HL-60/S4 (cell line): ENCODE measurements at regions not wholly inside any gene's neighbourhood (a gene's known extent, or its start where the extent isn't known, plus 50 kb on each side); places are given as distances from the start of the nearest gene placed in this dataset.
"Not testable (repeated sequence)": the region's sequence is repeated elsewhere in the genome, so short reads cannot be mapped to it uniquely, and the experiment has no call there.

Experiments used
- in situ Hi-C: fragments of 300-500 bp; cut with MboI; formaldehyde crosslinking; loops from 2 replicates; pipeline ENCODE4 v1.14.3; 2022; ENCODE audit warnings: low sequenced_read_pairs

DNA sequence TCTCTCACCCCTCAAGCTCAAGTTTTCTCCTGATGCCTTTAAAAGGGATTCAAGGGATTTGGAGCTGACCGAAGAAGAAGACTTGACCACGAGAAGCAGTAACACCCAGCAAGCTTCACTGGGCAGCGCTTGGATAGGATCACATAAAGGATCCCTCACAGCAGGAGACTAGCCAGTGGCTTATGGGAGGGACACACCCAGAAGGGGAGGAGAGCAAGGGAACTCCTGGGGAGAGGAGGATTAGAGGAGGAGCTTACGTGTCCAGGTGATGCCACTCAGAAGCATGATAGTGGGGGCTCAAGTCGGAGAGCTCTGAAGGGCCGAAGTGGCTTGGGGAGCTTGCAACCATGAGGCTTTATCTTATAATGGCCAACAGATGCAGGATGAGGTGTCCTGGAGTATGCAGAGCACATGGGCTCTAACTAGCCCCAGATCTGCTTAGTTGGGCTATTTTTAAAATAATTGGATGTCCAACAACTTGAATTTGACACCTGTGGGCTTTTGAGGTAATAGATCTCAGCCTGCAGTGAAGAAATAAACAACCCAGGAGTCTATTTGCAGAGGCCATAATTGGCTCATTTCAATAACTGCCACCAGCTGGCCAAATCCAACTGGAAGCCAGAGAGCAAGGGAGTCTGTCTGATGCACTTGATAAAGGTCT, 137.9 kb upstream of the EXOC2 start:
- in situ Hi-C loops, result no loop called here

DNA sequence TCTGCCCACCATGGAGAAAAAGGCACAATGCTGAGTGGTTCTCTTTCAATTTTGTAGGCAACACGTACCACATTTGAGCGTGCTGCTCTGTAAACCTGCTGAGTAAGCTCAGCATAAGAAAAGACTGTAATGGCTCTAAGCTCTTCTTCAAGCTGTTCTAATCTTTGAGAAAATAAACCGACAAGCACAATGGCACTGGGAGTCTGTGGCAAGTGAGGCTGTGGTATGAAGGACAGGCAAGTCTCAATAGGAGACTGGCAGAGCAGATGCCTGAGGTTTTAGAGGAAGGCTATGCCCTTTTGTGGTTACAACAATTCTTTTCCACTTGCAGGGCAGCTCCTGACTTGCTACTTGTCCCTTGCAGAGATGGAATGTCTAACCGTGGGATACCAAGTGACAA, 136.7 kb upstream of the EXOC2 start:
- in situ Hi-C loops, result no loop called here

DNA sequence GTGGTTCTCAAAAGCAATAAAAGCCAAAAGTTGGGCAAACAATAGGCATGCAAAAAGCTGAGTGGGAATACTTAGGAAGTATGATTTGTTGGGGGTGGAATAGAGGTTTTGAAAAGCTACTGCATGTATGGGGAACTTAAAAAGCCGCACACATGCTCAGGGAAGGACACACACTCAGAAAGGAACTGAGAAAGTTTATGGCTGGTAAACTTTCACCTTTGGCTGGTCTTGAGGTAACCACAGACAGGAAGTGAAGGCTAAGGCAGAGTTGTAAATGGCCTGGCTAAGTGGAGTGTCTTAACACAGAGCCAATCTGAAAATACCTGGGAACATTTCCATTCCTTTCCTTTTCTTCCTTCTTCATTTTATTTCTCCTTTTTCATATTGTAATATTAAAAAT, 134.5 kb upstream of the EXOC2 start:
- in situ Hi-C loops, result no loop called here

DNA sequence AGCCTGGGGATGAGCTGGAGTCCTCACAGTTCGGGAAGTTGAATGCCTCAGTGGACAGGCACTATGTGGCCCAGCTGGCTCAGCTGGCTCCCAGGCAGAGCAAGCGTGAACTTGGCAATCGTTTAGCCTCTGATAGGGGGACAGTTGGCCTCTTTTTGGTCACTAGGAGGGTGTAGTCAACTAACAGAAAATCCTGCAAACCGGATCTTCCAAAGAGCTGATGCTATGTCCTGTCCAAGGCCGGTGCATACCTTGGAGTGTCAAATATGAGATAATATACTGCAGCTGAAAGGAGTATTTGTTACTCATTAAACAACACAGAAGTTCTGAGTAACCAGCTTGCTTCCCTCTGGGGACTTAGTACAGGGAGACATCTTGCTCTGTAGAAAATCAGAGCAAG, 126.2 kb upstream of the EXOC2 start:
- in situ Hi-C loops, result no loop called here

DNA sequence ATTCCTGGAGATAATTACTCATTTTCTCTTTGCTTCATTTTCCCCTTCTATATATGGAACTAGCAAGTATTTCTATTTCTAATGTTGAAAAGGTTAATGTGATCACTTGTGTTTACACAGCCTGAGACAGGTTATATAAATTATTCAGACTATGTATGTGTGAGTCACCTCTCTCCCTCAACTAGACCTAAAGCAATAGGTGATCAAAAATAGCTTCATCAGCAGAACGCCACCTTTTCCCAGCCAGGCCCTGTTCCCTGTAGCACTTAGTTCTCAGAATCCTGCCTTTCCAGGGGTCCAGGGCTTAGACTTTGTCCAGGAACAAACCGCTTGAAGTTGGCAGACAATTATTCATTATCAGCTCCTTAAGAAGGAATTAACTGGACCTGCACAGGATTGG, 125.3 kb upstream of the EXOC2 start:
- in situ Hi-C loops, result no loop called here

DNA sequence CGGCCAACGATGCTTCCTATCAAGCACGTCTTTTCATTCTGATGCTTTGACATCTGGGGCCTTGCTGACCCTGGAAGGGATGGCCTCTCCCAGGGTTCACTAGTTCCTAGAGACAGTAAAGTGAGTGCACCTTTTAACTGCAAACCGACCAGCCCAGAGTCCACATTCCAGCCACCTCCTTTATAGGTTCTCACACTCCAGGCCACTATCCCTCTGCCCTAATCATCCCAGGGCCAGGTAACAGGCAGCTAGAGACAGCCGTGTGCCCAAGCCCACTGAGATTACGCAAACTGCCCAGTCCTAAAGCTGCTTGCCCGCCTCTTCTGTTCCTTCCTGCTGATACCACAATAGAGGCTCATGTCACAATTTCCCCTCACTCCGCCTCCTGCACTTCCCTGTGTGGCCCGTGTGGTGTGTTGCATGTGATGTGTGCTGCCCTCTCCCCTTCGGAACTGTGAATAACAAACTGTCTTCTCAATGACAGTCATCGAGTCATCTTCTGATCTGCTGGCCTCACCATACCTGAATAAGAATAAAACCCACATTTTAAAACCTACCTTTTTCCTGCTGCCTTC, 123.7 kb upstream of the EXOC2 start:
- in situ Hi-C loops, result no loop called here

DNA sequence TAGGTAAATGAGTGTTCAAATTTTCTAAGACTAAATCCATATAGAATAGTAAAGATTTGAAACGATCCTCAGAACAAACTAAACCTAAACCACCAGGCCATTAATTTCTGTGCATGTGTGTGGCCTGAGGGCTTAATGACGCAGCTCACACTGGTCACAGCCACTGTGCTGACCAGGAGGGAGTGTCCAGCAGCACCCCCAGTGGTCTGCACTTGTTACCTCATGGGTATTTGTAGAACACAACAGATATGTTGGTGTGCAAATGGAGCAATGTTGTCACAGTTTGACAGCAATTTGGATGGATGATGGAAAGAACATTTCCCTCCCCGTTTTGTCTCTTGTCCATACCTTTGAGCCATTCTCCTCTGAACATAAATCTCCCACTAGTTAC, 122.4 kb upstream of the EXOC2 start:
- in situ Hi-C loops, result no loop called here

DNA sequence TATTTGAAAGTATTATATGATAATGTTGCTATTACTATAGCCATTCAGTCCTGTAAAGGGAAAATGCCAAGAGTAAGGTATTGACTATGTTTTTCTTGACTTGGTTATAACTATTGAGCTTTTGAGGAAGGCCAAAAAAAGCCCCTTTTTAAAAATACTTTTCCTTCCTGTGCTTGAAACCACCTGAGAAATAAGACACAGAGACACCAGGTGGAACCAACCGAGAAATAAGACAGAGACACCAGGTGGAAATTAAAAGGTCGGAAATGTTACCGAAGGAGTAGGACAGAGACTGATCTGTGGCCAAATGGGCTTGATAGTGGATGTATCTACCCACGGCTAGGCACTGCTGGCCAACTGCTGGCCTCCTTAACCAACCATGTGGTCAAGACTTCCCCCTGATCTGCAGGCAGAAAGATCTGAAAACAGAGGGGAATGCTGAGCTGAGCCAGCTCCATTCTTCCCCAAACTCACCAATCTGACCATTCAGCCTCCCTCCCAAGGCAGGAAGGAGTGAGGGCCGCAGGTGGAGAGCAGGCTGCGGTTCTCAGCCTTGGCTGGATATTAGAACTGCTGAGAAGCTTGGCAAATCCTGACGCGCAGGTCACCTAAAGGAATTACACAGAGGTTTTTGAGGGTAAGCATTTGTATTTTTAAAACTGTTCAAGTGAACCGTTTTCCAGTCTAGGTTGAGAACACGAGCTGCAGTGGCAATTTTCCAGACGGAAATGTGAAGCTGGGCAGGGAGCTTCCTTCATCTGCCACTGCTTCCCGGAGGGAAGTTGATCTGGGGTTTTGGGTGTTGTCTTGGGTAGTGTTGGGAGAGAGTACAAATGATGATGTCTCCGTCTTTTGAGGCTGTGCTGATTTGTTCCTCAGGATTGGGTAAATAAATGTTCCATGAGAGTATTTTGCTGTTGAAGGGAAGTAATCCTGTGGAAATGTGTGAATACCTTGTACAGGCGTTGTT, 121.7 kb upstream of the EXOC2 start:
- in situ Hi-C loops, result no loop called here

DNA sequence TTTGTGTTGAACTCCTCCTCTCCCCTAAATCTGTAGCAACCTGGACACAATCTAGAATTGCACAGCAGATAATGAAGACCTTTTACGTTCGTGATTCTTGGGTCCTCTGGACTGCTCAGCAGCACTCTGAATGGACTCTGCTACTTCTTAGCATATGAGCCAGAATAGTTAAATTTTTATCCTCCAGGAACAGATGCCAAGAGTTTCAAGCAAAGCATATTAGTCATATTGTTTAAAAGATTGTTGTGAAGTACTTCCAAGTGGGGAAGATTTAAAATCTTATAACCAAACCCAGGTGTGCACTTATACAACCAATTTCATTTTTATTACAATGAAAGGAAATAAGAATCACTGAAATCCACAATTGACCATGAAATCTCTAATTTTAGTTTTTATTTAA, 118.9 kb upstream of the EXOC2 start:
- in situ Hi-C loops, result no loop called here

DNA sequence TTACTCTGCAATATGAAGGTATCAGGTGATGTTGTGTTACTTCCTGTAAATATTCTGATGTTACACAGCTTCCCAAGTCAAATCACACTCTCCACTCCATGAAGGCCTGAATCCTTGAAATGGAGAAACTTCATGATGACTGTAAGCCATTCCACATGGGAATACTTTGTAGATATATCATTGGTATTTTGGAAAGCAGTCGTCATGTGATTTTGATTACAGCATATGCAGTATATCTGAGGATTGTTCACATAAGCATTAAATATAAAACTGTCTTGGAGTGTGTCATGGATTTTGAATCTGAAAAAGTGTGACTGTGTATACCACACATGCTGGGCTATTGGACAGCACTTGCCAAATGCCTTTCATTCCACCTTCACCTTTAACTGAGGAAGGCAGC, 118.3 kb upstream of the EXOC2 start:
- in situ Hi-C loops, result no loop called here

DNA sequence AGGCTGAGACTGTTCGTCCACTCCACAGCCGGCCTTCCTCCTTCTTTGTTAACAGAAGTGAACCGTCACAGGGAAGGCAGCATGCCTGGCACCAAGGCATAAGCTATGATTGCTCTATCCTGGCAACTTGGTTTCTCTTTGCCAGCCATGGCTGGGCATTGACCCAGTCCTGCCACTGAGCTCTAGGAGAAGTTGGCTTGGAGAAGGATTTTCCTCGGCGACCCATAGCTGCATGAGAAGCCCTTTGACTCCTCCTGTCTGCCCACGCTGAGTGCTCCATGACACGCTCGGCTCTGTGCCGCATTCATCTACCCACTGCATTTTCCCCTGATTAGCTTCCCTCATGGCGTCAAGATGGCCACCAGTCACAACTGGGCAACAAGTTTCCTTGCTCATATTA, 111.8 kb upstream of the EXOC2 start:
- in situ Hi-C loops, result no loop called here

DNA sequence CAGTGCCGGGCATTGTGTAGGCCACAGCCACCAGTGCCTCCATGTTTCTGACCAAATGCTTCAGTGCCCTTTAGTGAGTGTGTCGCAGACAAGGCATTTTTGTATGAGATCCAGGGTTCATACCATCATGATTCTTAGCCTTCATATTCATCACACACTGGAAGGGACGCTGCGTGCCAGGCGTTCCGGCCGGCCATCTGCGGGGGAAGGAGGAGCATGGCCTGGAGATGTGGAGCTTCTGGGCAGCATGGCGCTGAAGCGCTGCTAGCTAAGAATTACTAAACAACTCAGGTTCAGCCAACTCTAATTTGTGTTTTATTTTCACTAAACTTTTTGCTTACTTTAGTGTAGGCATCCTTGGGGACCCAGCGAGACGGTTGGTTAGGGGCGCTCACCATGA, 111.4 kb upstream of the EXOC2 start:
- in situ Hi-C loops, result no loop called here

DNA sequence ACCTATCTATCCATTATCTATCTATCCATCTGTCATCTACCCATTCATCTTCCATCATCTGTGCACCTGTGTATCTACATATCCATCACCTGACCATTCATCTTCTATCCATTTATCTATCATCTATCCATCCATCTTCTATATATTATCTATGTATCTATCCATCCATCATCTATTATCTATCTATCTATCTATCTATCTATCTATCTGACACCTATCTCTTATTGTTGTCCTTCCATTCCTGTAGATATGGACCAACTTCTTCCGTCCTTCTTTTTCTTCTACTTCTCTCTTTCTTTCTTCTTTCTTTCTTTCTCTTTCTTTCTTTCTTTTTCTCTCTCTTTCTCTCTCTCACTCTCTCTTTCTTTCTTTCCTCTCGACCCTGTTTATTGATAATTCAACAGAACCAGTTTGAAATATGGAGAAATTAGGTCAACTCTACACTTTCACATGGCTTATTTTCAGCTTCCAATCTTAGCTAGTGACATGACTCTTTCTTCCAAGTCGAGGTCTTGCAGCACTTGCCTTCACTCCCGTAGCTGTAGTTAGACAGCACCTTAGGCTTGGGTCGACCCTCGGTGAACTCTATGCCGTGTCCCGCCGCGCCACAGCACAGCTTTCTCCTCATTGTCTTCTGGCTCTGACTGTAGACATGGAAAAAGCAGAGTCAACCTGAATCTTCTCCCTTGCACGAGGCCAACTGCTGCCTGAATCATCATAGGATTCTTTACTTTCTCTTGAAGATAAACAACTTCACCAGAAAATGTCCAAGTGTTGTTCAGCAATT, 110.4 kb upstream of the EXOC2 start:
- in situ Hi-C loops, result no loop called here

DNA sequence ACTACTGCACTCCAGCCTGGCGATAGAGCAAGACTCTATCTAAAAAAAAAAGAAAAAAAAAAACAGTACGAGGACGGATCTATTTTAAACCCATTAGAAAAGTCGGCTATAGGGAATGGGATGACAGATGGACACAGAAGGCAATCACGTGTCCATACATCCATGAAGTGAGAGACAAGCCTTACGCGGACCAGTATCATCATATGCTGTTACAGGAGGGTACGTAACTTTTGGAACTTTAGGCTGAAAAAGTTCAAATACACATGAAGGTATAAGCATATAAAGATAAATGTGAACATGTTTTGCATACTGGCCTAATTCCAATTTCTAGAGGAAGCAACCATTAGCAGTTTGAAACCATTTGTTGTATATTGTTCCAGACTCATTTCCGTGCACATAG, 109.8 kb upstream of the EXOC2 start:
- in situ Hi-C loops, result no loop called here

DNA sequence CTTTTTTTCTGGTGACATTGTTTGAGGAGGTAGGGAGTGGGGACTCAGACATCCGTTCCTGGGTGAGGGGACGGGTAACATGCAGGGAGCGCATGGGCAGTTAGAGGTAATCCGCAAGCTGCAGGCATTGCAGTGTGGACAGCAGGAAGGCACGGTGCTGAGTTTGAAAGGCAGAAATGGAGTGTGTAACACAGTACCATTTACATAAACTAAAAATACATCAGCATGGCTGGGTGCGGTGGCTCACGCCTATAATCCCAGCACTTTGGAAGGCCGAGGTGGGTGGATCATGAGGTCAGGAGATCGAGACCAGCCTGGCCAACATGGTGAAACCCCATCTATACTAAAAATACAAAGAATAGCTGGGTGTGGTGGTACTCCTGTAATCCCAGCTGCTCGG, 109.3 kb upstream of the EXOC2 start:
- in situ Hi-C loops, result not testable (repeated sequence)

DNA sequence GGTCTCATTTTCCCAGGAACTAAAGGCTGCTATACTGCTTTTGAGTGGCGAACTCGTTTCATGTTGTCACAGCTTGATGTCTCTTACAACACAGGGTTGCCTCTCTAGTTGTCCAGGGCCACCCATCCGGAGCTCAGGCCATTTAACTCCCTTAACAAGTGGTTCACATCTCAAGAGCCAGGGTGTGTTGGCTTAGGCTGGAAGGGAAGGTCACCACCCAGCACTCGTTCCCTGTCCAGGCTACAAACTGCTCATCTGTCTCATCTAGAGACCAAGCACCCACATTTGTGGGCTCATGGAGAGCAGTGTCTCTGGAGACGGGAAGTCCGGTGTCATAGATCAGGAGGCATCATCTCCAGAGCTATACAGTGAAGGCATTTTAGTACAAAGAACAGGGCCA, 106.8 kb upstream of the EXOC2 start:
- in situ Hi-C loops, result loop anchor here (25.0 kb wide), 2 partner anchors 212 to 613 kb away; no protein-coding TSS in a partner anchor

DNA sequence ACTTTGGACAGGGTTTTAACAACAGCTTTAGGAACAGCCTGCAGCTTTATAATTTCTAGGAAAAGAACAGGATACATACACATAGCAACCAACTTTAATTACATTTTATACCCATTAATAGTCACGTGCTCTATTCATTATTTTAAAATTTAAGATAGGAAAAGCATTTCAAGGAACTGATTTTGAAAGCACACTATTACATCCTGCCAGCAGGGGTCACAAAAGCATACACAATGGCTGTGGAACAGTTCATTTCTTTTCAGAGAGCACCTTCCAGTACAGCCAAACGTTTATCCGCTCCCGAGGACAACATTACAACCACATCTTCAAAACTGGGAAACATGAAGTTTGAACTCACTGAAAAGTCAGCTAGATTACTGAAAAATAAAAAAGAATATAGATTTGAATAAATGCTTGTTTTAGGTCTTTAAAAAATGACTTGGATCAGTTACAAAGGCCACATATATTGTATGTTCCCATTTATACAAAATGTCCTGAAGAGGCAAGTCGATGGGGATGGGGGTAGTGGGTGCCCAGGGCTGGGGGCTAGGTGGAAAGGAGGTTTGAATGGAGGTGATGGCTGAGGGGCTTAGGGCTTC, 104.6 kb upstream of the EXOC2 start:
- in situ Hi-C loops, result loop anchor here (25.0 kb wide), 2 partner anchors 210 to 615 kb away; no protein-coding TSS in a partner anchor

DNA sequence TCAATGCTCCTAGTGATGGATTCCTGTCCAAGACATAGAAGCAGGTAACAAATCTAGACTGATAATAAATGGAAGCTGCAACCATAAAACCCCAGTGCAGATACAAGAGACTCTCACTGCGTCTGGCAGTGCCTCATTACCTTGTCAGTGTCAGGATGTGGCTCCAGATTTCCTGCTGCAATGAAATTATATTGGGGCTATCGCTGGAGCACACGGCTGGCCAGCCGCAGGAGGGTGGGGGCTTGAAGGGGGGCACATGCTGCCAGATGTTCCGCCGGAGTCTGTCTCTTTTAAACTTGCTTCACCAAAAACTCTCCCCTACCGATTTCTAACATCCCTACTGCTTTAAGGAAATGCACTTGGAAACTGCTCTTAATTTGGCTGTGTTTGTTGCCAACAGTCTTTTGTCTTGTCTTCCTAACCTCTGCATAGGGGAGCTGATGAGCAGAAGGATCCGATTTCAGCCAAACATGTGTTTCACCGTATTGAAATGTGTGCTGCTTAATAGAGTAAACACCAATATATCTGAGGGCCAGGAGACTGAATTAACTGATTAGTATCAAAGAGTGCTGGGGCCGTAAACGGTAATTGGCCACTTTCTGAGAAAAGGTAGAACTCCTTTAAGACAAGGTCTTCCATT, 102.2 kb upstream of the EXOC2 start:
- in situ Hi-C loops, result loop anchor here (25.0 kb wide), 2 partner anchors 208 to 617 kb away; no protein-coding TSS in a partner anchor

DNA sequence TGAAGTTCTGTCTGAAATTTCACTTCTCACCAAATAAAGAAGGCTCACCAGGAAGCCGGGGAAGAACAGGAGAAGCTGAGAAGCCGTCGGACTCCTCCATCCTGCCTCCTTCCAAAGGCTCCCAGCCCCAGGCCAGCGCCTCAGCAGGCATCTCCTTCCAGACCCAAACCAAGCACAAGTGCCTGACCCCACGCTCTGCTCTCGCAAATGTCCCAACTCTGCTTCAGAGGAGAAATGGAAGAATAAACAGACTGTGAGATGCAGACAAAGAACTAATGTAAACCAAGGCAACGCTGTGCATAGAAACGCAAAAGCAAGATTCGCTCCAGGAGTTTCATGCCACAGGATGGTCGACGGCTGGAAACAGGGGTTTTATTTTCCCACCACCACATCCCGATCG, 100.3 kb upstream of the EXOC2 start:
- in situ Hi-C loops, result loop anchor here (25.0 kb wide), 2 partner anchors 206 to 619 kb away; no protein-coding TSS in a partner anchor

DNA sequence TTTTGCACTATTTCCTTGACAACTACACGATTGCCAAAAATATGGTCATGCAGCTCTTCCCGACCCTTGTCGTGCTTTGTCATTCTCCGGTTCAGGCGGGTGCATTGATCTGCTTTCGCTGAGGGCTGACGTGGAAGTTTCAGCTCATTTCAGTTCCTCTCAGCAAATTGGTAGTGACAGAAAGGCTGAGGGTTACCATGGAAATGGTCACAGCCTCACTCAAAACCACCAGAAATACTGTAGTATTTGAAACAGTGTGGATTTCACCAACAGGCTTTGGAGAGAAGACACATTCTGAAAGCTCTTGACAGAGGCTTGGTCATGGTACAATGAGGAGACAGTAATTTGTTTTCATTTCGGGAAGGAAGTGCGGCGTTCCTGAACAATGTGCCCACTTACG, 99.7 kb upstream of the EXOC2 start:
- in situ Hi-C loops, result loop anchor here (25.0 kb wide), 2 partner anchors 205 to 620 kb away; no protein-coding TSS in a partner anchor
